CD4-positive, alpha-beta T cell treated with Interleukin-17A for 1 hour (primary cell): ENCODE measurements at regions not wholly inside any gene's neighbourhood (a gene's known extent, or its start where the extent isn't known, plus 50 kb on each side); places are given as distances from the start of the nearest gene placed in this dataset.
A peak's percentile ranks its signal among the peaks of the same experiment; 100 is the strongest.
"Not testable (repeated sequence)": the region's sequence is repeated elsewhere in the genome, so short reads cannot be mapped to it uniquely, and the experiment has no call there.

Source experiments
- DNase-seq: peaks from one replicate; pipeline ENCODE4 v3.0.0-alpha.2; 2020

- no peak for DNase-seq
Observed at GRCh38 chr7:81887098-81888090, 117.5 kb upstream of the HGF start.

GRCh38 chr7:81886211-81886764, 116.4 kb upstream of the HGF start:
- DNase-seq: no peak

GRCh38 chr7:81884817-81885216, 115.0 kb upstream of the HGF start:
- DNase-seq: no peak

- no peak for DNase-seq
Observed at GRCh38 chr7:81883801-81884393, 114.0 kb upstream of the HGF start.

GRCh38 chr7:81882086-81882485, 112.2 kb upstream of the HGF start:
- DNase-seq: no peak

- no peak for DNase-seq
Observed at GRCh38 chr7:81877890-81878289, 108.0 kb upstream of the HGF start.

GRCh38 chr7:81873559-81873958, 103.7 kb upstream of the HGF start:
- no peak for DNase-seq

GRCh38 chr7:81871606-81872265, 101.9 kb upstream of the HGF start:
- no peak for DNase-seq

- no peak for DNase-seq
Observed at GRCh38 chr7:81870608-81871007, 100.8 kb upstream of the HGF start.

GRCh38 chr7:81869670-81870069, 99.8 kb upstream of the HGF start:
- no peak for DNase-seq

- DNase-seq: no peak
Observed at GRCh38 chr7:81865754-81866153, 95.9 kb upstream of the HGF start.

GRCh38 chr7:81859433-81859832, 89.6 kb upstream of the HGF start:
- no peak for DNase-seq

- DNase-seq: not testable (repeated sequence)
Observed at GRCh38 chr7:81858820-81859219, 89.0 kb upstream of the HGF start.

GRCh38 chr7:81857385-81857784, 87.5 kb upstream of the HGF start:
- no peak for DNase-seq

- no peak for DNase-seq
Observed at GRCh38 chr7:81854518-81854917, 84.7 kb upstream of the HGF start.

GRCh38 chr7:81852701-81853100, 82.9 kb upstream of the HGF start:
- no peak for DNase-seq

GRCh38 chr7:81851413-81851812, 81.6 kb upstream of the HGF start:
- DNase-seq: no peak

GRCh38 chr7:81846398-81846797, 76.6 kb upstream of the HGF start:
- DNase-seq: peak; percentile 3

- DNase-seq: no peak
Observed at GRCh38 chr7:81845744-81846241, 75.9 kb upstream of the HGF start.

GRCh38 chr7:81843657-81844056, 73.8 kb upstream of the HGF start:
- not testable (repeated sequence) for DNase-seq

- no peak for DNase-seq
Observed at GRCh38 chr7:81842361-81842760, 72.5 kb upstream of the HGF start.

GRCh38 chr7:81839708-81840369, 70.0 kb upstream of the HGF start:
- DNase-seq: no peak

- DNase-seq: no peak
Observed at GRCh38 chr7:81833401-81833800, 63.6 kb upstream of the HGF start.
